ENCODE measurements at regions not wholly inside any gene's neighbourhood (a gene's known extent, or its start where the extent isn't known, plus 50 kb on each side); places are given as distances from the start of the nearest gene placed in this dataset.

- TF ChIP-seq, protein P1, sequence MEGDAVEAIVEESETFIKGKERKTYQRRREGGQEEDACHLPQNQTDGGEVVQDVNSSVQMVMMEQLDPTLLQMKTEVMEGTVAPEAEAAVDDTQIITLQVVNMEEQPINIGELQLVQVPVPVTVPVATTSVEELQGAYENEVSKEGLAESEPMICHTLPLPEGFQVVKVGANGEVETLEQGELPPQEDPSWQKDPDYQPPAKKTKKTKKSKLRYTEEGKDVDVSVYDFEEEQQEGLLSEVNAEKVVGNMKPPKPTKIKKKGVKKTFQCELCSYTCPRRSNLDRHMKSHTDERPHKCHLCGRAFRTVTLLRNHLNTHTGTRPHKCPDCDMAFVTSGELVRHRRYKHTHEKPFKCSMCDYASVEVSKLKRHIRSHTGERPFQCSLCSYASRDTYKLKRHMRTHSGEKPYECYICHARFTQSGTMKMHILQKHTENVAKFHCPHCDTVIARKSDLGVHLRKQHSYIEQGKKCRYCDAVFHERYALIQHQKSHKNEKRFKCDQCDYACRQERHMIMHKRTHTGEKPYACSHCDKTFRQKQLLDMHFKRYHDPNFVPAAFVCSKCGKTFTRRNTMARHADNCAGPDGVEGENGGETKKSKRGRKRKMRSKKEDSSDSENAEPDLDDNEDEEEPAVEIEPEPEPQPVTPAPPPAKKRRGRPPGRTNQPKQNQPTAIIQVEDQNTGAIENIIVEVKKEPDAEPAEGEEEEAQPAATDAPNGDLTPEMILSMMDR (IDR thresholded peaks at IDR 0.05; ENCODE audit: extremely low read depth in 1 of 2, insufficient read depth in 1 of 2, low read depth in 1 of 2, low read length in 2 of 2) = no peak
- TF ChIP-seq MYC (IDR thresholded peaks at IDR 0.05; ENCODE audit: low read depth, low read length) (no peak), EZH2 (IDR thresholded peaks at IDR 0.05; ENCODE audit: borderline replicate concordance, low read depth, low read length, severe bottlenecking) (no peak), JUN (IDR thresholded peaks at IDR 0.05; ENCODE audit: borderline replicate concordance, insufficient read depth, insufficient read length, low read depth) (no peak), POLR2A (IDR thresholded peaks at IDR 0.05; ENCODE audit: low read depth, low read length) (no peak), GATA2 (IDR thresholded peaks at IDR 0.05; ENCODE audit: insufficient read depth, insufficient read length, low read depth, low read length) (no peak), POLR2AphosphoS5 (IDR thresholded peaks at IDR 0.05; ENCODE audit: insufficient read depth, low read depth, low read length) (no peak)
- TF ChIP-seq, protein P2, sequence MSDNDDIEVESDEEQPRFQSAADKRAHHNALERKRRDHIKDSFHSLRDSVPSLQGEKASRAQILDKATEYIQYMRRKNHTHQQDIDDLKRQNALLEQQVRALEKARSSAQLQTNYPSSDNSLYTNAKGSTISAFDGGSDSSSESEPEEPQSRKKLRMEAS (IDR thresholded peaks at IDR 0.05; ENCODE audit: insufficient read depth, insufficient read length) = no peak
Measured at GRCh38 chr4:125911481-125911880, 596.7 kb downstream of the FAT4 start.
